ENCODE measurements at regions not wholly inside any gene's neighbourhood (a gene's known extent, or its start where the extent isn't known, plus 50 kb on each side); places are given as distances from the start of the nearest gene placed in this dataset.

GRCh38 chr5:20556115-20556763 is 568.2 kb upstream of the CDH18 start:
- no peak for TF ChIP-seq POLR2AphosphoS5 (IDR thresholded peaks at IDR 0.05; ENCODE audit: low read depth, low read length)
- no peak for TF ChIP-seq POLR2A (IDR thresholded peaks at IDR 0.05; ENCODE audit: low read depth, low read length)
- no peak for TF ChIP-seq TAF1 (IDR thresholded peaks at IDR 0.05; ENCODE audit: low read depth, low read length)
- no peak for TF ChIP-seq SPI1 (IDR thresholded peaks at IDR 0.05; ENCODE audit: low read depth, low read length)
- TF ChIP-seq POU2F2 (IDR thresholded peaks at IDR 0.05; ENCODE audit: low read depth, low read length) = no peak

Measured in GM12891 (cell line).